Mammary epithelial cell (primary cell): ENCODE measurements at regions not wholly inside any gene's neighbourhood (a gene's known extent, or its start where the extent isn't known, plus 50 kb on each side); places are given as distances from the start of the nearest gene placed in this dataset.
"Not testable (repeated sequence)": the region's sequence is repeated elsewhere in the genome, so short reads cannot be mapped to it uniquely, and the experiment has no call there.

Experiments used
- CTCF ChIP-seq, 2 donors: IDR thresholded peaks in 1 of 2; conservative IDR thresholded peaks in 1 of 2; 2 replicates each; pipeline ENCODE4 v1.5.1; 2011 to 2012; ENCODE audit warnings: inconsistent platforms in 2 of 2, low read length in 2 of 2, mild to moderate bottlenecking in 2 of 2, control low read depth in 1 of 2, low read depth in 1 of 2; ENCODE audit not compliant: insufficient read depth in 1 of 2; ENCODE audit errors: extremely low read depth in 1 of 2
- EZH2 ChIP-seq: IDR thresholded peaks from 2 replicates; pipeline ENCODE4 v1.6.1; 2012; ENCODE audit warnings: low read length, inconsistent platforms, borderline replicate concordance

- not testable (repeated sequence) for TF ChIP-seq CTCF (conservative IDR thresholded peaks at IDR 0.05 in 1 of 2, IDR thresholded peaks at IDR 0.05 in 1 of 2; ENCODE audit: extremely low read depth in 1 of 2, insufficient read depth in 1 of 2, low read depth in 1 of 2, low read length in 2 of 2); EZH2
Observed at GRCh38 chr9:39503178-39503577, 147.7 kb downstream of the SPATA31A1 start.
